ENCODE measurements at regions not wholly inside any gene's neighbourhood (a gene's known extent, or its start where the extent isn't known, plus 50 kb on each side); places are given as distances from the start of the nearest gene placed in this dataset.

- Histone ChIP-seq H4K20me1 (ENCODE audit: insufficient read depth) (no peaks in the 10 kb centered on the region), H3K4me2 (ENCODE audit: low read length) (no peak overlapping the region), H3K27ac (ENCODE audit: low read depth, low read length) (no peak overlapping the region), H3K9ac (ENCODE audit: low read length) (no peak overlapping the region), H3K27me3 (ENCODE audit: insufficient read depth, low read length) (no peaks in the 10 kb centered on the region), H3K4me1 (ENCODE audit: control insufficient read depth in 1 of 2, insufficient read depth in 2 of 2, low read length in 2 of 2) (no peaks in the 10 kb centered on the region), H3K79me2 (ENCODE audit: insufficient read depth, low read length) (no peaks in the 10 kb centered on the region), H3K36me3 (ENCODE audit: control insufficient read depth in 1 of 2, insufficient read depth in 2 of 2, low read length in 2 of 2) (no peaks in the 10 kb centered on the region), H2AFZ (ENCODE audit: low read depth, low read length, poor library complexity, severe bottlenecking) (no peak overlapping the region), H3K9me3 (ENCODE audit: control insufficient read depth in 1 of 2, insufficient read depth in 1 of 2, low read depth in 1 of 2, low read length in 2 of 2) (no peaks in the 10 kb centered on the region; a peak in 1 of 4 replicates), H3K9me2 (ENCODE audit: insufficient read depth) (no peaks in the 10 kb centered on the region), H3K4me3 (replicated peaks in 1 of 2; ENCODE audit: low read depth in 1 of 2, low read length in 2 of 2) (no peak overlapping the region)
- intact Hi-C loops (cut with micrococcal nuclease): no loop called here
- POLR2A ChIA-PET: no interaction called here
- TF ChIP-seq TCF7L2 (IDR thresholded peaks at IDR 0.05; ENCODE audit: borderline replicate concordance, extremely low read depth, insufficient read depth, insufficient read length): no peak
- no peak for TF ChIP-seq YY1 (IDR thresholded peaks at IDR 0.05; ENCODE audit: extremely low read depth, insufficient replicate concordance, low read depth, low read length)
- TF ChIP-seq ATF3 (IDR thresholded peaks at IDR 0.05): no peak
- TF ChIP-seq JUND (IDR thresholded peaks at IDR 0.05): no peak
- no peak for TF ChIP-seq ZFX (IDR thresholded peaks at IDR 0.05)
- TF ChIP-seq CBX3 (IDR thresholded peaks at IDR 0.05; ENCODE audit: low read depth): no peak
- TF ChIP-seq, protein P1, sequence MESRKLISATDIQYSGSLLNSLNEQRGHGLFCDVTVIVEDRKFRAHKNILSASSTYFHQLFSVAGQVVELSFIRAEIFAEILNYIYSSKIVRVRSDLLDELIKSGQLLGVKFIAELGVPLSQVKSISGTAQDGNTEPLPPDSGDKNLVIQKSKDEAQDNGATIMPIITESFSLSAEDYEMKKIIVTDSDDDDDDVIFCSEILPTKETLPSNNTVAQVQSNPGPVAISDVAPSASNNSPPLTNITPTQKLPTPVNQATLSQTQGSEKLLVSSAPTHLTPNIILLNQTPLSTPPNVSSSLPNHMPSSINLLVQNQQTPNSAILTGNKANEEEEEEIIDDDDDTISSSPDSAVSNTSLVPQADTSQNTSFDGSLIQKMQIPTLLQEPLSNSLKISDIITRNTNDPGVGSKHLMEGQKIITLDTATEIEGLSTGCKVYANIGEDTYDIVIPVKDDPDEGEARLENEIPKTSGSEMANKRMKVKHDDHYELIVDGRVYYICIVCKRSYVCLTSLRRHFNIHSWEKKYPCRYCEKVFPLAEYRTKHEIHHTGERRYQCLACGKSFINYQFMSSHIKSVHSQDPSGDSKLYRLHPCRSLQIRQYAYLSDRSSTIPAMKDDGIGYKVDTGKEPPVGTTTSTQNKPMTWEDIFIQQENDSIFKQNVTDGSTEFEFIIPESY (IDR thresholded peaks at IDR 0.05; ENCODE audit: extremely low read depth, insufficient replicate concordance, low read length): no peak
- no peak for TF ChIP-seq FOSL1 (IDR thresholded peaks at IDR 0.05; ENCODE audit: low read depth)
- TF ChIP-seq ELF1 (IDR thresholded peaks at IDR 0.05; ENCODE audit: borderline replicate concordance, low read depth): no peak
- TF ChIP-seq EZH2phosphoT487 (IDR thresholded peaks at IDR 0.05; ENCODE audit: borderline replicate concordance): no peak
- no peak for TF ChIP-seq EZH2 (IDR thresholded peaks at IDR 0.05)
- TF ChIP-seq MAX (IDR thresholded peaks at IDR 0.05): no peak
- no peak for TF ChIP-seq ZNF274 (IDR thresholded peaks at IDR 0.05; ENCODE audit: low read depth, low read length)
- TF ChIP-seq, protein P2, sequence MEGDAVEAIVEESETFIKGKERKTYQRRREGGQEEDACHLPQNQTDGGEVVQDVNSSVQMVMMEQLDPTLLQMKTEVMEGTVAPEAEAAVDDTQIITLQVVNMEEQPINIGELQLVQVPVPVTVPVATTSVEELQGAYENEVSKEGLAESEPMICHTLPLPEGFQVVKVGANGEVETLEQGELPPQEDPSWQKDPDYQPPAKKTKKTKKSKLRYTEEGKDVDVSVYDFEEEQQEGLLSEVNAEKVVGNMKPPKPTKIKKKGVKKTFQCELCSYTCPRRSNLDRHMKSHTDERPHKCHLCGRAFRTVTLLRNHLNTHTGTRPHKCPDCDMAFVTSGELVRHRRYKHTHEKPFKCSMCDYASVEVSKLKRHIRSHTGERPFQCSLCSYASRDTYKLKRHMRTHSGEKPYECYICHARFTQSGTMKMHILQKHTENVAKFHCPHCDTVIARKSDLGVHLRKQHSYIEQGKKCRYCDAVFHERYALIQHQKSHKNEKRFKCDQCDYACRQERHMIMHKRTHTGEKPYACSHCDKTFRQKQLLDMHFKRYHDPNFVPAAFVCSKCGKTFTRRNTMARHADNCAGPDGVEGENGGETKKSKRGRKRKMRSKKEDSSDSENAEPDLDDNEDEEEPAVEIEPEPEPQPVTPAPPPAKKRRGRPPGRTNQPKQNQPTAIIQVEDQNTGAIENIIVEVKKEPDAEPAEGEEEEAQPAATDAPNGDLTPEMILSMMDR (IDR thresholded peaks at IDR 0.05 in 2 of 3, conservative IDR thresholded peaks at IDR 0.05 in 1 of 3; ENCODE audit: borderline replicate concordance in 1 of 3, insufficient read depth in 1 of 3, low read depth in 2 of 3, low read length in 2 of 3): no peak
- no peak for TF ChIP-seq REST (IDR thresholded peaks at IDR 0.05; ENCODE audit: low read depth)
- TF ChIP-seq SP1 (IDR thresholded peaks at IDR 0.05; ENCODE audit: low read depth): no peak
- no peak for TF ChIP-seq CEBPB (IDR thresholded peaks at IDR 0.05; ENCODE audit: low read depth)
- TF ChIP-seq POLR2A (IDR thresholded peaks at IDR 0.05; ENCODE audit: borderline replicate concordance, extremely low read depth, insufficient read depth, insufficient read length): no peak
- no peak for TF ChIP-seq SRF (IDR thresholded peaks at IDR 0.05; ENCODE audit: low read depth)
- no peak for TF ChIP-seq EGR1 (IDR thresholded peaks at IDR 0.05; ENCODE audit: low read depth)
- no TSS peak for BruUV-seq (replicated peaks)
- ATAC-seq: no peak
- CTCF ChIA-PET: no interaction called here
- DNase-seq (ENCODE audit: low read depth, low spot score): no peak
- RAD21 ChIA-PET (ENCODE audit: low non-redundant PET in 1 of 2, low total read pairs in 2 of 2, uncharacterized antibody in 2 of 2, unreplicated experiment in 2 of 2): no interaction called here
These were observed 57.9 kb upstream of the FSHB start for GRCh38 chr11:30172883-30173311.

Measured in HCT116 (cell line).